ENCODE measurements at regions not wholly inside any gene's neighbourhood (a gene's known extent, or its start where the extent isn't known, plus 50 kb on each side); places are given as distances from the start of the nearest gene placed in this dataset.

DNA sequence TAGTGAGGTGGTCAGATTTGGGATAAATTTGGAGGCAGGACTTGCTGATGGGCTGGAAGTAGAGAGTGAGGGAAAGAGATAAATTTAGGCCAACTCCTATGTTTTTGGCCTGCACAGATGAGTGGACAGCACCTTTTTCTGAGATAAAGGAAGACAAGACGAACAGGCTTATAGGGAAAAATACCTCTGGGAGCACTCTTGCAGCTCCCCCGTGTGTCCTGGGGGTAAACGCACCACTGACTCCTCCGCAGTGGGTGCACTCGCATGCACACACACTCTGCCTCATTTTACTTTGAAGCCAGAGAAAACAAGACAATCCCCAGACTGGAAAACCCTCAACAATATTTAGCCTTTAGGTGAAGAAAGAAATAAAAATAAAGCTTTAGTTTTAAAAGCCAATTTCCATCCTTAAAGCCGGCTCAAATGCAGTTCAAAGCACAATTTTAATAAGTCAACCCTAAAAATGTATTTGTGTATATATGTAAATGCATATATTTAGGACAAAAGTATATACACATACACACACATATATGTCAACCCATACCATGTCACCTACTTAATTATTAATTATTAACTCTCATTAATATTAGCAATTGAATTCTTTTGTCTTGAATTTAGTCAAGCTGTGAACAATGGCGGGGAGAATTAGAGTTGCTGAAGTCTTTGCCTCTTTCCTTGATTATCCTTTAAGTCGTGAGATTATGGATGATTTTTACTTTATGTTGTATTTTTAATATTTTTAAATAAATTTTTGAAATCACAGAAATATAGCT lies 341.8 kb downstream of the ZNF326 start:
- TF ChIP-seq, protein P1, sequence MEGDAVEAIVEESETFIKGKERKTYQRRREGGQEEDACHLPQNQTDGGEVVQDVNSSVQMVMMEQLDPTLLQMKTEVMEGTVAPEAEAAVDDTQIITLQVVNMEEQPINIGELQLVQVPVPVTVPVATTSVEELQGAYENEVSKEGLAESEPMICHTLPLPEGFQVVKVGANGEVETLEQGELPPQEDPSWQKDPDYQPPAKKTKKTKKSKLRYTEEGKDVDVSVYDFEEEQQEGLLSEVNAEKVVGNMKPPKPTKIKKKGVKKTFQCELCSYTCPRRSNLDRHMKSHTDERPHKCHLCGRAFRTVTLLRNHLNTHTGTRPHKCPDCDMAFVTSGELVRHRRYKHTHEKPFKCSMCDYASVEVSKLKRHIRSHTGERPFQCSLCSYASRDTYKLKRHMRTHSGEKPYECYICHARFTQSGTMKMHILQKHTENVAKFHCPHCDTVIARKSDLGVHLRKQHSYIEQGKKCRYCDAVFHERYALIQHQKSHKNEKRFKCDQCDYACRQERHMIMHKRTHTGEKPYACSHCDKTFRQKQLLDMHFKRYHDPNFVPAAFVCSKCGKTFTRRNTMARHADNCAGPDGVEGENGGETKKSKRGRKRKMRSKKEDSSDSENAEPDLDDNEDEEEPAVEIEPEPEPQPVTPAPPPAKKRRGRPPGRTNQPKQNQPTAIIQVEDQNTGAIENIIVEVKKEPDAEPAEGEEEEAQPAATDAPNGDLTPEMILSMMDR (IDR thresholded peaks at IDR 0.05; ENCODE audit: extremely low read depth in 1 of 2, insufficient read depth in 1 of 2, low read depth in 1 of 2, low read length in 2 of 2): no peak
- TF ChIP-seq POLR2A (IDR thresholded peaks at IDR 0.05; ENCODE audit: low read depth, low read length) (no peak), FOS (IDR thresholded peaks at IDR 0.05; ENCODE audit: borderline replicate concordance, insufficient read depth, low read length) (no peak), EZH2 (IDR thresholded peaks at IDR 0.05; ENCODE audit: borderline replicate concordance, low read depth, low read length, severe bottlenecking) (no peak), POLR2AphosphoS5 (IDR thresholded peaks at IDR 0.05; ENCODE audit: insufficient read depth, low read depth, low read length) (no peak), JUN (IDR thresholded peaks at IDR 0.05; ENCODE audit: borderline replicate concordance, insufficient read depth, insufficient read length, low read depth) (no peak), GATA2 (IDR thresholded peaks at IDR 0.05; ENCODE audit: insufficient read depth, insufficient read length, low read depth, low read length) (no peak), MYC (IDR thresholded peaks at IDR 0.05; ENCODE audit: low read depth, low read length) (no peak)
- TF ChIP-seq, protein P2, sequence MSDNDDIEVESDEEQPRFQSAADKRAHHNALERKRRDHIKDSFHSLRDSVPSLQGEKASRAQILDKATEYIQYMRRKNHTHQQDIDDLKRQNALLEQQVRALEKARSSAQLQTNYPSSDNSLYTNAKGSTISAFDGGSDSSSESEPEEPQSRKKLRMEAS (IDR thresholded peaks at IDR 0.05; ENCODE audit: insufficient read depth, insufficient read length): no peak

All from endothelial cell of umbilical vein (primary cell).